OCI-LY1 (cell line): ENCODE measurements at regions not wholly inside any gene's neighbourhood (a gene's known extent, or its start where the extent isn't known, plus 50 kb on each side); places are given as distances from the start of the nearest gene placed in this dataset.

Experiments
- CTCF ChIP-seq: fragments of 200-600 bp; sonication (generic), shearing (Covaris generic); IDR thresholded peaks from 2 replicates; pipeline ENCODE4 v1.5.1; 2017; ENCODE audit warnings: mild to moderate bottlenecking, antibody characterized with exemption, low read length, moderate library complexity, mixed read lengths
- EZH2 ChIP-seq: fragments of 200-600 bp; sonication (generic), shearing (Covaris generic); IDR thresholded peaks from 2 replicates; pipeline ENCODE4 v1.8.0; 2017; ENCODE audit warnings: borderline replicate concordance, mixed run types, mild to moderate bottlenecking, antibody characterized with exemption, low read length, moderate library complexity, mixed read lengths

GRCh38 chr11:44427432-44427831 is 117.5 kb upstream of the ALX4 start:
- peak; percentile 68 for TF ChIP-seq CTCF
- TF ChIP-seq EZH2, result no peak
